Spleen (tissue), 7 donors: ENCODE measurements at regions not wholly inside any gene's neighbourhood (a gene's known extent, or its start where the extent isn't known, plus 50 kb on each side); places are given as distances from the start of the nearest gene placed in this dataset.

Experiments
- CTCF ChIP-seq, 11 experiments: fragments of 200-600 bp in 7 of 11; fragments of 450-650 bp in 4 of 11; sonication (generic) in 4 of 11; IDR thresholded peaks in 8 of 11; conservative IDR thresholded peaks in 3 of 11; 1 replicate in 7 of 11; 2 replicates in 4 of 11; pipeline versions ENCODE4 v1.4.0 to v1.8.0; 2016 to 2021; ENCODE audit warnings: antibody characterized with exemption in 11 of 11, inconsistent platforms in 4 of 11, mild to moderate bottlenecking in 1 of 11
- POLR2AphosphoS5 ChIP-seq, 3 donors: sonication (generic); formaldehyde crosslinking; IDR thresholded peaks; one replicate each; pipeline ENCODE4 v1.5.1; 2017; ENCODE audit warnings: antibody characterized with exemption in 3 of 3
- donor health status: DM: no; HTN: no; CAD: no; lungs with moderate emphysema.
- donor health status: DM: no; HTN: no; CAD: no.
- donor health status: DM: no; HTN: no; CAD: no.

GRCh38 chr2:236643480-236643879 is 73.9 kb downstream of the ACKR3 start:
- TF ChIP-seq CTCF (IDR thresholded peaks at IDR 0.05 in 8 of 11, conservative IDR thresholded peaks at IDR 0.05 in 3 of 11) (no peak), POLR2AphosphoS5 (IDR thresholded peaks at IDR 0.05) (no peak)
